HG02973 (cell line): ENCODE measurements at regions not wholly inside any gene's neighbourhood (a gene's known extent, or its start where the extent isn't known, plus 50 kb on each side); places are given as distances from the start of the nearest gene placed in this dataset.
"Not testable (repeated sequence)": the region's sequence is repeated elsewhere in the genome, so short reads cannot be mapped to it uniquely, and the experiment has no call there.

Source experiments
- ATAC-seq: cut with Tn5 transposase; IDR thresholded peaks from one replicate; pipeline ENCODE4 v1.9.1; 2021; ENCODE audit warnings: moderate library complexity; ENCODE audit not compliant: unreplicated experiment

DNA sequence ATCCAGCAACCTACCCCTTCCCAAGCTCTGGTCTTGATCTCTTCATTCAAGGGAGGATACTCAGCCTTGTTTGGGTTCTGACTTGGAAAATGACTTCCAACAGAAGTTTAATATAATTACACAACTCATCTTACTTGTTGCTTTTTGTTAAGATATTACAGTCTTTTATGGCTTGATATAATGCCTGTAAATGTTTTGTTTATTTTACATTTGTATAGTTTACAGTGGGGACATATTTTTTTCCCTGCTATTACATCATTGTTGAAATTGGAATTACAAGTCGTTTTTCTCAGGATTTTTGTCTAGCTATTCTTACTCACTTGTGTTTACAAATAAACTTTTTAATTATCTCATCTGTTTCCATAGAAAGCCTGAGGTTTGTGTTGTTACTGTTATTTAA lies 436.0 kb downstream of the CNTNAP4 start:
- no peak for ATAC-seq

- not testable (repeated sequence) for ATAC-seq
Measured at GRCh38 chr16:76716251-76716650, 439.1 kb downstream of the CNTNAP4 start.

DNA sequence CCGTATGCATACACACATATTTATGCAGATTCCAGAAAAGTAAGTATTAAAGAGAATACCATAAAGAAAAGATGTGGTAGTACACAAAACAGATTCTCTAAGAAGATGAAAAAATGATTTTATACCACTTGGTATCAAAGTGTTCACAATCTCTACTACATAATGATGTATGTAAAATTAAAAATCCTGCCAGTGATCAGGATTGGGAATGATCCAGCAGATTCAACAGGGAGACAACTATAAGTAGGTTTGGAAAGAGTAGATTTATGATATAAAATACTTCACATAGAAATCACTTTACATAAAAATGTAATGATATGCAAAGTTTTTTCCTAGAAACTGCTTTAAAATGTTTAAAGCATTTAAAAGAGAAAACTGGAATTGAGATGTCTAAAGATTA lies 447.0 kb downstream of the CNTNAP4 start:
- ATAC-seq: no peak

DNA sequence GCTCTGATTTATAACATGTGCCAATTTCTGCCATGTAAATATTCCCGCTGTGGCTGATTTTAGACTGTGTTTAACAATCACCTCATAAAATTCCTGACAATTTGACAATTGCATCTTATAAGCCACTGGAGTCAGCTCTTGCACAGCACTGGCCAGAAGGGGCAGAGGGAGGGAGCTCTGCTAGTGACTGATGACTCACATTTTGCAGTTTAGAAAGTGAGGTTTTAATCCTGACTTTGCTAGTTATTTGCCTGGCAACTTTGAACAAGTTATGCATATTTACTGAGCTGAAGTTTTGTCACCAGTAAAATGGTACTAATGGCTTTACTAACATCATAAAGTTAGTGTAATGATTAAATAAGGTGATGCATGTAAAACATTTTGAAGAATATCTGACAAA lies 452.3 kb downstream of the CNTNAP4 start:
- no peak for ATAC-seq

- ATAC-seq: no peak
Measured at GRCh38 chr16:76732894-76733293, 455.7 kb downstream of the CNTNAP4 start.

DNA sequence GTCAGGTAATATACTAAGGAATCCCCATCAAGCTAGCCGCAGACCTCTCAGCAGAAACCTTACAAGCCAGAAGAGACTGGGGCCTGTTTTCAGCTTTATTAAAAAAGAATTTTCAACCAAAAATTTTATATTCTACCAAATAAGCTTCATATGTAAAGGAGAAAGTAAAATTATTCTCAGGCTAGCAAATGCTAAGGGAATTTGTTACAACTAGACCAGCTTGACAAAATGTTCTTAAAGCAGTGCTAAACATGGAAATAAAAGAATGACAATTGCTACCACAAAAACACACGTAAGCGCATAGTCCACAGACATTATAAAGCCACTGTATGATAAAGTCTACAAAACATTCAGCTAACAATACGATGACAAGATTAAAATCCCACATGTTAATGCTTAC lies 449.4 kb upstream of the MON1B start:
- ATAC-seq: no peak

GRCh38 chr16:76748461-76749348 lies 442.3 kb upstream of the MON1B start:
- no peak for ATAC-seq

DNA sequence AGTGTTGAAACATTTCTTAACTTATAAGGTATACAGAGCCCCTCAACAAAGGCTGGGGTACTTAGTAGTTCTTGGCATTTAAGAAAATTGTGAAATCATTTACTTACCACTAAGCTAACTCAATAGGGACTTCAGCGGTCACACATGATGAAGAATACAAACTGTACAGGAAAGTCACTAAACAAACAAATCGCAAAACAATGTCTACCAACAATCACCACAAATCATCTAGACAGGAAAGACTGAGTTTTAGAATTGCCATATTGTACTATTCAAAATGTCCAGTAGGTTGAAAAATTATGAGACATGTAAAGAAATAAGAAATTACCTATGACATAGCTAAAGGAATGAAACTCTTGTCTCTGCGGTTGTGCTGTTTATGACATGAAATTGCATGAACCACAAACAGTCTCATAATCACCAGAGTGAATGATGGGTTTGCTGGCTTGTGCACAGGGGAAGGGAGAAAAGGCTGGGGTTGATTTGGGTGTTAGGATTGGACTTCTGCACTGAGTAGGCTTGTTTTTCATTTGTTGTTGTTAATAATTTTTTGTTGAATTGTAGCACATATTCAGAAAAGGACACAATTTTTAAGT lies 441.1 kb upstream of the MON1B start:
- no peak for ATAC-seq

GRCh38 chr16:76755496-76755895 lies 435.5 kb upstream of the MON1B start:
- ATAC-seq: no peak

GRCh38 chr16:76756423-76756822 lies 434.6 kb upstream of the MON1B start:
- ATAC-seq: no peak

DNA sequence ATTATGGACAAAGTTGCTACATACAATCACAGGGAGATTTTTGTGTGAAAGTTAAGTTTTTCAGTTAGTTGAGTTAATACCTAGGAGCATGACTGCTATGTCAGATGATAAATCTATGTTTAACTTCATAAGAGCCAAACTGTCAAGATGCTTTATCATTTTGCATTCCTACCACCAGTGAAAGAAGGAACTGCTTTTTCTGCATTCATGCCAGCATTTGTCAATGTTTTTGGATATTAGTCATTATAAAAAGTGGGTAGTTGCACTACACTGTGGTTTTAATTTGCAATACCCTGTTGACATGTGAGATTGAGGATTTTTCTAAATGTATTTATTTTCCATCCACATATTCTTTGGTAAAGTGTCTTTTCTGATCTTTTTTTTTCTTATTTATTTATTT lies 434.0 kb upstream of the MON1B start:
- no peak for ATAC-seq

- ATAC-seq: no peak
Measured at GRCh38 chr16:76766538-76766937, 424.5 kb upstream of the MON1B start.

DNA sequence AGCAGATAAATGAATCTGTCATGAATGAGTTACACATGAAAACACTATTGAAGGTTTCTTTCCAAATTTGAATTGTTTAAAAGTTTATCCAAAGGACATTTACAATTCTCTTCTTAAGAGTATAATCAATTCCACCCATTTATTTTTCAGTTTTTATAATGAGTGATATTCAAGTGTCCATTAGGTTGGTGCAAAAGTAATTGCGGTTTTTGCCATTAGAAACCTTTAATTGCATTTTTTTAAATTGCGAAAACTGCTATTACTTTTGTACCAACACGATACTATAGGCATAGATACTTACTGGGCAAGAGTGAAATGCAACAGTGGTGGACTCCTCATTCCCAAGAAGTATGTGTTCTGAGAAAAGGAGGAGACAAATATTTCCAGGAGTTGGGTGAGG lies 422.7 kb upstream of the MON1B start:
- ATAC-seq: no peak

DNA sequence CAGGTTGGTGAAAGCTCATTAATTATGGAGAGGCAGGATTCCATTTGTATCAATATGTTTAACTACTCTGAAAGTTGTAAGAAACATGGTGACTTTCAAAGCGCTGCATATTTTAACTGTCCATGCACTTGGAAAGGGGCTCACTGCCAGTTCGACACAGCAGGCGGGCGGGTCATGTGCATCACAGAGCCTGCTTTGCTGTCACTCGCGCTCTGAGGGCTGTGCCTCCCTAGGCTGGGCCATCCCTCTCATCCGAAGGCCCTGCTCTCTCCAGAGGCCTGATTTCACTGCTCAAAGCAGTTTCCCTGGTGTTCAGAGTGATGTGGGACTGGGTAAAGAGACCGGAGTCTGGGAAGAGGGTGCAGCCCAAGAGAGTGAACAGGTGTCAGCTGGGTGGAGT lies 422.0 kb upstream of the MON1B start:
- no peak for ATAC-seq

DNA sequence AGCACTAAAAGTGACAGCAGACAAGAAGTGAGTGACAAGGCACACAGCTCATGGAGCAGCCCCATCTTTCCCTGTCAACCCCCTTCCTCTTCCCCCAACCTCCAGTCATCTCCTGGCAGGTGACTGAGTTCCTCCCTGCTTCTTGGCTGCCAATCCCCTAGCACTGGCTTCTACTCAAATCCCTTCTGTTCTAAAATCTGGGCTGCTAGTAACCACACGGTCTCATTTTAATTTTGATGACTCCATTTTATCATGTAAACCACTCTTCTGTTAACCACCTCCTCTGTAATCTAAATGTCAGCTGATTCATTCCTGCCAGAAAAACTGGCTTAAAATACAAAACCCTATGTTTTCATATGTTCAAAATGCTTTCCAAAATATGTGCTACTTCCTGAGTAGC lies 419.8 kb upstream of the MON1B start:
- ATAC-seq: no peak

GRCh38 chr16:76777721-76778465 lies 413.1 kb upstream of the MON1B start:
- no peak for ATAC-seq

GRCh38 chr16:76780556-76780955 lies 410.4 kb upstream of the MON1B start:
- ATAC-seq: no peak

GRCh38 chr16:76784530-76784929 lies 406.5 kb upstream of the MON1B start:
- ATAC-seq: peak; percentile 53

- ATAC-seq: no peak
Measured at GRCh38 chr16:76787394-76787793, 403.6 kb upstream of the MON1B start.

- ATAC-seq: no peak
Measured at GRCh38 chr16:76791151-76791550, 399.8 kb upstream of the MON1B start.

DNA sequence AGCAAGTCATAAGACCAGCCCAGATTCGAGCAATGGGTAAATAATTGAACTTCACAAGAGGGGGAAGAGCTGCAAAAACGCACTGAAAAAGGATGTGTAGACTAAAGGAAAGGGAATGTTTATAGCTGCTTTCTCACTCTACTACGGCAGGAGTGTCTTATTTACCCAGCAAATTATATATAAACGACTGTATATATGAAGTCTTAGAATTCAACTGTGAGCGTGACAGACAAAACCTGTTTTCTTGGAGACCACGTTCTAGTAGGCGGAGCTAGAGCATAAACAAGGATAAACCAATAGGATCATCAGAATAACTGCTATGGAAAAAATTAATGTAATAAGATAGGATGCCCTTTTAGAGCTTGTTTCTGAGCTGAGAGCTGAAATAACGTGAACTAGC lies 394.6 kb upstream of the MON1B start:
- ATAC-seq: no peak

DNA sequence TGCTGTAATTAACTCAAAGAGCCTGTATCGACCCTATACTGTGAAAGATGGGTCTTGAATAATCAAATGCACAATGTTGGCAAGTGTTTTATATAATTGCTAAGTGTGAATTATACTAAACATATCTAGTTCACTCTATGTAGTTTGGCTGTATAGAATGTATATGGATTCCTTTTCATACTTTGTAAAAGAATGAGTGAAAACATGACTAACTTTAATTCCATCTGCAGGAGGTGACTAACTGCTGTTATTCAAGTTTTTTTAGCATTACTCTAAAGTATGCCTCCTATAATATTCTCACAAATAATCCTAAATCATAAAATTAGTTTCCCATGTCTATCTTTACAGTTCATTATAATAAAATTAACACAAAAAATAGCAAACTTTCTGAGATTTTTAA lies 394.0 kb upstream of the MON1B start:
- no peak for ATAC-seq
